D721Med (cell line): ENCODE measurements at regions not wholly inside any gene's neighbourhood (a gene's known extent, or its start where the extent isn't known, plus 50 kb on each side); places are given as distances from the start of the nearest gene placed in this dataset.

ENCODE experiments used
- DNase-seq: peaks from one replicate; pipeline ENCODE4 v3.0.0; 2011; ENCODE audit warnings: low spot score; ENCODE audit not compliant: insufficient read length
- FAIRE-seq: peaks from 2 replicates; lab custom pipeline; 2011; peaks lifted over from hg19 to GRCh38; lab: Jason Lieb, UNC
- TF ChIP-seq, protein P1 (sequence below): IDR thresholded peaks from 2 replicates; pipeline ENCODE4 v1.5.1; 2012; ENCODE audit warnings: mild to moderate bottlenecking, control low read depth; ENCODE audit not compliant: insufficient read depth; ENCODE audit errors: missing control alignments

GRCh38 chr5:123865641-123866040 is 353.7 kb downstream of the CSNK1G3 start:
- DNase-seq (no peak), FAIRE-seq (no peak)
- TF ChIP-seq, protein P1, sequence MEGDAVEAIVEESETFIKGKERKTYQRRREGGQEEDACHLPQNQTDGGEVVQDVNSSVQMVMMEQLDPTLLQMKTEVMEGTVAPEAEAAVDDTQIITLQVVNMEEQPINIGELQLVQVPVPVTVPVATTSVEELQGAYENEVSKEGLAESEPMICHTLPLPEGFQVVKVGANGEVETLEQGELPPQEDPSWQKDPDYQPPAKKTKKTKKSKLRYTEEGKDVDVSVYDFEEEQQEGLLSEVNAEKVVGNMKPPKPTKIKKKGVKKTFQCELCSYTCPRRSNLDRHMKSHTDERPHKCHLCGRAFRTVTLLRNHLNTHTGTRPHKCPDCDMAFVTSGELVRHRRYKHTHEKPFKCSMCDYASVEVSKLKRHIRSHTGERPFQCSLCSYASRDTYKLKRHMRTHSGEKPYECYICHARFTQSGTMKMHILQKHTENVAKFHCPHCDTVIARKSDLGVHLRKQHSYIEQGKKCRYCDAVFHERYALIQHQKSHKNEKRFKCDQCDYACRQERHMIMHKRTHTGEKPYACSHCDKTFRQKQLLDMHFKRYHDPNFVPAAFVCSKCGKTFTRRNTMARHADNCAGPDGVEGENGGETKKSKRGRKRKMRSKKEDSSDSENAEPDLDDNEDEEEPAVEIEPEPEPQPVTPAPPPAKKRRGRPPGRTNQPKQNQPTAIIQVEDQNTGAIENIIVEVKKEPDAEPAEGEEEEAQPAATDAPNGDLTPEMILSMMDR: no peak

- DNase-seq (no peak), FAIRE-seq (no peak)
- TF ChIP-seq, protein P1: no peak
Measured at GRCh38 chr5:123864578-123864977, 352.6 kb downstream of the CSNK1G3 start.

DNA sequence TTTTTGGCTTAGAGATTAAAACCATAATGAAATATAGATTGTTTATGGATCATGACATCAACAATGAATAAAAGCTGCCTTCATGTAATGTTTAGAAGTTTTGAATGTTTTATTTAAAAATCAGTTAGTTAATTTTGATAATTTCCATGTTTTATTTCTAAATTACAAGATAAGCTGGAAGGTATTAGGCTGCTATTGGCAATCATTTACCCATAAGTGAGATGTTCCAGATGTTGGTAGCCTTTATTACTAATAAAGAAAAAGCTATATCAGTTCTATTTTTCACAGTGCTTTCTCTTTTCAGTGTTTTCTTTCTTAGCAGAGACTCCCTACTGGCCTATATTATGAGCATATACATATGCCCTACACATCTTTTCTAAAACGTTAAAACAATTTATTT is 347.0 kb downstream of the CSNK1G3 start:
- DNase-seq (no peak), FAIRE-seq (no peak)
- TF ChIP-seq, protein P1: no peak

DNA sequence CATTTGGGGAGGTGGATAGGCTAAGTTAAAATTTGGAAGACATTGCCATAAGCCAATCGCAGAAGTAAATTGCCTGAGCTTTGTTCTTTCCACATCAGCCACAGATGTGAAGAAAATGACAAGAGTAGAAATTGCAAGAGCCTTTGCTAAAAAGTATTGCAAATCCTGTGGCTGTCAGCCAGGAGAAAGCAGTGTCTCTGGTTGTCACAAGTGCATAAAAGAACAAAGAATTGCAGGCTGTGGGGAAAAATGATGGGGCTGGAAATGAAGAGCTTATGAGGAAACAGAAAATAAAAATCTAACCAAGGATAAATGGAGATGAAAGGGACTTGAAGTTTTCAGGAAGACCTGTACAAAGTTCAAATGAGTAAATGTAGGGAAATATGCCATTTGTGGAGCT is 344.8 kb downstream of the CSNK1G3 start:
- TF ChIP-seq, protein P1: no peak
- DNase-seq (no peak), FAIRE-seq (no peak)

- FAIRE-seq: no peak
- TF ChIP-seq, protein P1: no peak
- DNase-seq: no peak
Measured at GRCh38 chr5:123855609-123856008, 343.6 kb downstream of the CSNK1G3 start.

GRCh38 chr5:123845356-123846100 is 333.6 kb downstream of the CSNK1G3 start:
- DNase-seq (no peak), FAIRE-seq (no peak)
- TF ChIP-seq, protein P1: no peak

DNA sequence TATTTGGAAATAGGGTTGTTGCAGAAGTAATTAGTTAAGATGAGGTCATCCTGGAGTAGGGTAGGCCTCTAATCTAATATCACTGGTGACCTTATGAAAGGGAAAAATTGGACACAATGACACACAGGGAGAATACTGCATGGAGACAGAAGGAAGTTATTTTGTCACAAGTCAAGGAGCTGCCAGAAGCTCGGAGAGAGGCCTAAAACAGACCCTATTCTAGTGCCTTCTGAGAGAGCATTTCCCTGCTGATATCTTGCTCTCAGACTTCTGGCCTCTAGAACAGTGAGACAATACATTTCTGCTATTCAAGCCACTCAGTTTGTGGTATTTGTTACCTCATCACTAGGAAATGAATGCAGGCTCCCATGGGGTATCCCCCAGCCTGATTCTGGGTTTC is 332.9 kb downstream of the CSNK1G3 start:
- no peak for FAIRE-seq
- no peak for DNase-seq
- TF ChIP-seq, protein P1: no peak
